ENCODE measurements at regions not wholly inside any gene's neighbourhood (a gene's known extent, or its start where the extent isn't known, plus 50 kb on each side); places are given as distances from the start of the nearest gene placed in this dataset.

DNA sequence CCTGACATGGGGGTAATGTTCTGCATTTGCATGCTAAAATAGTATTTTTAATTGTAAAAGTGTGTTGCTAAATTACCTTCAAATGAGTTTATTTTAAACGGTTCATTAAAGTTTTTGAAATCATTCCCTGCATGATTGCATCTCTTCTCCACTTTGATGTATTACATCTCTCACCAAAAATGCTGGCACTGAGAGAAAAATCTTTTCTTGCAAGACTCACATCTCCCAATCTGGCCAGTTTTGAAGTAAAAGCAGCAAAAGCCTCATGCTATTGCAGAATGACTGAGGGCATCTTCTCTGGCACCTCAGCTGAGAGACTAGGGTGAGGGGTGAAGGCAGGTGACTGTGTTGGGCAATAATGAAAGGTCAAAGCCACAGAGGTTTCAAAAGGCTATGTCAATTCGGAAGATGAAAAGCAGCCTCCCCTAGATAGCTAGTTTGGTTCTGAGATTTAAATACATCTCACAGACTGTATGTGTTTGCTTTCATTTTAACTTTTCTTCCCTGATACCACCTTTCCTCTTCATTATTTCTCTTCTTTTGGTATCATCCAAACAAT, 292.2 kb upstream of the RAG2 start (continued):
- TF ChIP-seq ELF4 (CRISPR knock-in tag; IDR thresholded peaks at IDR 0.05; ENCODE audit: borderline replicate concordance): no peak
- no peak for TF ChIP-seq ZNF788 (CRISPR knock-in tag; IDR thresholded peaks at IDR 0.05; ENCODE audit: borderline replicate concordance)
- TF ChIP-seq SKIL (CRISPR knock-in tag; IDR thresholded peaks at IDR 0.05; ENCODE audit: borderline replicate concordance): no peak
- no peak for TF ChIP-seq MYNN (CRISPR knock-in tag; IDR thresholded peaks at IDR 0.05; ENCODE audit: low read depth)
- no peak for TF ChIP-seq ZSCAN30 (CRISPR knock-in tag; IDR thresholded peaks at IDR 0.05)
- no peak for TF ChIP-seq DMAP1 (CRISPR knock-in tag; IDR thresholded peaks at IDR 0.05)
- no peak for TF ChIP-seq HIVEP1 (CRISPR knock-in tag; IDR thresholded peaks at IDR 0.05)
- TF ChIP-seq ZGPAT (CRISPR knock-in tag; IDR thresholded peaks at IDR 0.05): no peak
- TF ChIP-seq, protein P1, sequence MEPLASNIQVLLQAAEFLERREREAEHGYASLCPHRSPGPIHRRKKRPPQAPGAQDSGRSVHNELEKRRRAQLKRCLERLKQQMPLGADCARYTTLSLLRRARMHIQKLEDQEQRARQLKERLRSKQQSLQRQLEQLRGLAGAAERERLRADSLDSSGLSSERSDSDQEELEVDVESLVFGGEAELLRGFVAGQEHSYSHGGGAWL (CRISPR knock-in tag; IDR thresholded peaks at IDR 0.05): no peak
- TF ChIP-seq, protein P2, sequence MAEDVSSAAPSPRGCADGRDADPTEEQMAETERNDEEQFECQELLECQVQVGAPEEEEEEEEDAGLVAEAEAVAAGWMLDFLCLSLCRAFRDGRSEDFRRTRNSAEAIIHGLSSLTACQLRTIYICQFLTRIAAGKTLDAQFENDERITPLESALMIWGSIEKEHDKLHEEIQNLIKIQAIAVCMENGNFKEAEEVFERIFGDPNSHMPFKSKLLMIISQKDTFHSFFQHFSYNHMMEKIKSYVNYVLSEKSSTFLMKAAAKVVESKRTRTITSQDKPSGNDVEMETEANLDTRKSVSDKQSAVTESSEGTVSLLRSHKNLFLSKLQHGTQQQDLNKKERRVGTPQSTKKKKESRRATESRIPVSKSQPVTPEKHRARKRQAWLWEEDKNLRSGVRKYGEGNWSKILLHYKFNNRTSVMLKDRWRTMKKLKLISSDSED (CRISPR knock-in tag; IDR thresholded peaks at IDR 0.05): no peak

Data from HepG2 (cell line).